ENCODE measurements at regions not wholly inside any gene's neighbourhood (a gene's known extent, or its start where the extent isn't known, plus 50 kb on each side); places are given as distances from the start of the nearest gene placed in this dataset.

DNA sequence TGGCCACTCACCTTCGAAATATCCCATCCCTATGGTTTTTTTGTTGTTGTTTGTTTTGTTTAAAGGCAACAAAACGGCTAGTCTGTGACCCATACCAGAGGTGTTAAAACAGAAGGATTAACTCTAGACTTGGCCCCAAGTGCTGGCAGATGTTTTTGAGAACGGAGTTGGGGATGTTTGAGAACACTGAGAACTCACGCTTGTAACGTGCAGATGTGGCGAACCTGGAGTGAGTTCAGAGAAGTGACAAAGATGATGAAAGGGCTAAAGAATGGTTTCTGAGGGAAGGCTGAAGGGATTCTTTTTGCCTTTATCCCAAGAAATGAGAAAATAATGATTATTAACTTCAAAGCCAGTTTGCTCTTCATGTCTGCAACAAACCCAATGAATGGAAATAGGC, 286.5 kb downstream of the ZNF608 start:
- H3K9me3 Mint-ChIP-seq (ENCODE audit: low read depth, unreplicated experiment), result peaks cover 12% of the 10 kb centered on the region
- TF ChIP-seq CTCF (IDR thresholded peaks at IDR 0.05; ENCODE audit: unreplicated experiment), result no peak
- BruUV-seq (replicated peaks), result no TSS peak
- no peak for DNase-seq
- no peak overlapping the region for H3K4me3 Mint-ChIP-seq (ENCODE audit: low read depth, unreplicated experiment)
- H3K36me3 Mint-ChIP-seq (ENCODE audit: insufficient read depth, unreplicated experiment), result no peaks in the 10 kb centered on the region
- no peak overlapping the region for H3K27ac Mint-ChIP-seq (ENCODE audit: unreplicated experiment)
- CTCF ChIA-PET, result no interaction called here
- H3K4me1 Mint-ChIP-seq (ENCODE audit: low read depth, unreplicated experiment), result no peaks in the 10 kb centered on the region
- intact Hi-C loops (cut with micrococcal nuclease; ENCODE audit: unreplicated experiment), result no loop called here
- H3K27me3 Mint-ChIP-seq (ENCODE audit: unreplicated experiment), result no peaks in the 10 kb centered on the region

DNA sequence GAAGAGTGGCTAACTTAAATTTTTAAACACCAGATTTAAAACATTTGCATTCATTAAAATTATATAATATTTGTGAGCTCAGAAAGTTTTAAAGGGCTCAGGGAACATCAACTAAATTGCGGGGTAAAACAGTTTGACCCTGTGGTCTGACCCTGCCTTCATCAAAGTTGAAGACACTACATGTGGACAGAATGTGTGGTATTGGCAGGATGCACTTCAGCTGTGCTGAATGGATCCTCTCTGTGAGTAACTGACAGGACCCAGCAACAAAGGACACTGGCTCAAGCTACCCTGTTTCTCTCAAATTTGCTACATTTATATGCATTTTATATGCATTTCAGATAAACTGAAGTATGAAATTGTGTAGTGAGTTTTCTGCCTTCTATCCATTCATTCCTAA, 288.5 kb downstream of the ZNF608 start:
- TF ChIP-seq CTCF (IDR thresholded peaks at IDR 0.05; ENCODE audit: unreplicated experiment), result no peak
- Mint-ChIP-seq H3K4me3 (ENCODE audit: low read depth, unreplicated experiment) (no peak overlapping the region), H3K27me3 (ENCODE audit: unreplicated experiment) (no peaks in the 10 kb centered on the region), H3K4me1 (ENCODE audit: low read depth, unreplicated experiment) (peaks cover 10% of the 10 kb centered on the region), H3K36me3 (ENCODE audit: insufficient read depth, unreplicated experiment) (no peaks in the 10 kb centered on the region), H3K27ac (ENCODE audit: unreplicated experiment) (no peak overlapping the region), H3K9me3 (ENCODE audit: low read depth, unreplicated experiment) (peaks cover 10% of the 10 kb centered on the region)
- no TSS peak for BruUV-seq (replicated peaks)
- no peak for DNase-seq
- intact Hi-C loops (cut with micrococcal nuclease; ENCODE audit: unreplicated experiment), result no loop called here
- CTCF ChIA-PET, result interaction anchor here (0.6 kb wide), 1 partner anchor 1780 kb away, joined by 3 read pairs; no protein-coding TSS in a partner anchor

- intact Hi-C loops (cut with micrococcal nuclease; ENCODE audit: unreplicated experiment), result no loop called here
- CTCF ChIA-PET, result no interaction called here
- DNase-seq, result no peak
- Mint-ChIP-seq H3K4me1 (ENCODE audit: low read depth, unreplicated experiment) (peaks cover 14% of the 10 kb centered on the region), H3K27me3 (ENCODE audit: unreplicated experiment) (no peaks in the 10 kb centered on the region), H3K4me3 (ENCODE audit: low read depth, unreplicated experiment) (no peak overlapping the region), H3K27ac (ENCODE audit: unreplicated experiment) (no peak overlapping the region), H3K36me3 (ENCODE audit: insufficient read depth, unreplicated experiment) (no peaks in the 10 kb centered on the region), H3K9me3 (ENCODE audit: low read depth, unreplicated experiment) (peaks cover 10% of the 10 kb centered on the region)
- no peak for TF ChIP-seq CTCF (IDR thresholded peaks at IDR 0.05; ENCODE audit: unreplicated experiment)
- no TSS peak for BruUV-seq (replicated peaks)
Measured at GRCh38 chr5:124457101-124457500, 289.3 kb downstream of the ZNF608 start.

DNA sequence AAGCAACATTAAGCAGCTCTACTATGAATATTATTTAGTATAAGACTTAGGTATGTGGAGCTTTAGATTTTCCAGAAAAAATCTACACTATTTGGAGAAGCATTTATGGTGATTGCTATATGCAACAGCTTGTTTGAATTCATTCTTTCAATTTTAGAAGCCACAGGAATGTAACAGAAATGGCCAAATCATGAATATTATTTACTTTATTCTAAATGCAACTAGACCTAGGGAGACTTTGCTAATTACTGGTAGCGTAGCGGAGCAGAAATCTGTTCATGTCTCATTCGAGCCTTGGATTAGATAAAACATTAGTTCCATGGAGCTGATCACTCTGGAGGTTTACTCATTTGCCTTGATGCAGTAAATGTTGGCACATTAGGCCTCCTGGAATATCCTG, 290.2 kb downstream of the ZNF608 start:
- H3K36me3 Mint-ChIP-seq (ENCODE audit: insufficient read depth, unreplicated experiment), result no peaks in the 10 kb centered on the region
- H3K27ac Mint-ChIP-seq (ENCODE audit: unreplicated experiment), result no peak overlapping the region
- H3K27me3 Mint-ChIP-seq (ENCODE audit: unreplicated experiment), result no peaks in the 10 kb centered on the region
- no TSS peak for BruUV-seq (replicated peaks)
- H3K9me3 Mint-ChIP-seq (ENCODE audit: low read depth, unreplicated experiment), result peaks cover 10% of the 10 kb centered on the region
- TF ChIP-seq CTCF (IDR thresholded peaks at IDR 0.05; ENCODE audit: unreplicated experiment), result no peak
- H3K4me3 Mint-ChIP-seq (ENCODE audit: low read depth, unreplicated experiment), result no peak overlapping the region
- peaks cover 14% of the 10 kb centered on the region for H3K4me1 Mint-ChIP-seq (ENCODE audit: low read depth, unreplicated experiment)
- intact Hi-C loops (cut with micrococcal nuclease; ENCODE audit: unreplicated experiment), result no loop called here
- CTCF ChIA-PET, result no interaction called here
- no peak for DNase-seq

DNA sequence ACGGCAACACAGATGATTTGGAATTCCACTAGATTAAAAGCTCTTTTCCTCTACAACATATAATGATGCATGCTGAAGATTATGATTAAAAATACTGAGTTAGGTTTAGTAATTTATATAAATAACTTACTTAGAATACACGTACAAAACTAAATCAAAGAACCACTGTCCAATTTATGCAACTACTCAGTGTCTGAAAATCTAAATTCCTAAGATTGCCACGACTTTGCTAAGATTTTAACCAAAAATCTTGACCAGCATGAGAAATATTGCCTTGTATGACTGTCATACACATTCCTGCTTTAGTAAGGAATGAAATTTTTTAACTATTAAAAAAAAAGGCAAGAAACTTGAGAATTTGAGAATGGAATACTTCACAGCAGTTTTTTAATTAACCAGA, 292.4 kb downstream of the ZNF608 start:
- Mint-ChIP-seq H3K27ac (ENCODE audit: unreplicated experiment) (no peak overlapping the region), H3K27me3 (ENCODE audit: unreplicated experiment) (no peaks in the 10 kb centered on the region), H3K36me3 (ENCODE audit: insufficient read depth, unreplicated experiment) (no peaks in the 10 kb centered on the region), H3K9me3 (ENCODE audit: low read depth, unreplicated experiment) (no peaks in the 10 kb centered on the region), H3K4me3 (ENCODE audit: low read depth, unreplicated experiment) (no peak overlapping the region), H3K4me1 (ENCODE audit: low read depth, unreplicated experiment) (peaks cover 14% of the 10 kb centered on the region)
- CTCF ChIA-PET, result no interaction called here
- intact Hi-C loops (cut with micrococcal nuclease; ENCODE audit: unreplicated experiment), result no loop called here
- TF ChIP-seq CTCF (IDR thresholded peaks at IDR 0.05; ENCODE audit: unreplicated experiment), result no peak
- no peak for DNase-seq
- BruUV-seq (replicated peaks), result no TSS peak
